ENCODE measurements at regions not wholly inside any gene's neighbourhood (a gene's known extent, or its start where the extent isn't known, plus 50 kb on each side); places are given as distances from the start of the nearest gene placed in this dataset.

- Histone ChIP-seq H3K27ac (no peak overlapping the region), H3K4me3 (no peak overlapping the region), H3K4me1 (no peaks in the 10 kb centered on the region), H3K36me3 (no peaks in the 10 kb centered on the region), H3K27me3 (no peaks in the 10 kb centered on the region), H3K9me3 (no peaks in the 10 kb centered on the region)
- DNase-seq (ENCODE audit: low spot score in 2 of 2) = no peak
- no peak for TF ChIP-seq CTCF (IDR thresholded peaks at IDR 0.05)
- intact Hi-C loops (cut with DNase I) = no loop called here
Measured at GRCh38 chr2:100703213-100703612, 116.7 kb upstream of the NPAS2 start.

GRCh38 chr2:100703739-100704138 lies 116.2 kb upstream of the NPAS2 start:
- DNase-seq (ENCODE audit: low spot score in 2 of 2) = no peak
- no peaks in the 10 kb centered on the region for H3K4me1 ChIP-seq
- H3K9me3 ChIP-seq = no peaks in the 10 kb centered on the region
- TF ChIP-seq CTCF (IDR thresholded peaks at IDR 0.05) = no peak
- intact Hi-C loops (cut with DNase I) = no loop called here
- no peak overlapping the region for H3K4me3 ChIP-seq
- H3K27me3 ChIP-seq = no peaks in the 10 kb centered on the region
- H3K27ac ChIP-seq = no peak overlapping the region
- no peaks in the 10 kb centered on the region for H3K36me3 ChIP-seq

- H3K9me3 ChIP-seq = no peaks in the 10 kb centered on the region
- intact Hi-C loops (cut with DNase I) = no loop called here
- DNase-seq (ENCODE audit: low spot score in 2 of 2) = no peak
- no peak for TF ChIP-seq CTCF (IDR thresholded peaks at IDR 0.05)
- H3K27me3 ChIP-seq = no peaks in the 10 kb centered on the region
- no peaks in the 10 kb centered on the region for H3K36me3 ChIP-seq
- no peaks in the 10 kb centered on the region for H3K4me1 ChIP-seq
- no peak overlapping the region for H3K27ac ChIP-seq
- no peak overlapping the region for H3K4me3 ChIP-seq
Measured at GRCh38 chr2:100704156-100704555, 115.8 kb upstream of the NPAS2 start.

- Histone ChIP-seq H3K27me3 (no peaks in the 10 kb centered on the region), H3K36me3 (no peaks in the 10 kb centered on the region), H3K27ac (no peak overlapping the region), H3K9me3 (no peaks in the 10 kb centered on the region), H3K4me3 (no peak overlapping the region), H3K4me1 (no peaks in the 10 kb centered on the region)
- no peak for TF ChIP-seq CTCF (IDR thresholded peaks at IDR 0.05)
- intact Hi-C loops (cut with DNase I) = no loop called here
- DNase-seq (ENCODE audit: low spot score in 2 of 2) = no peak
Measured at GRCh38 chr2:100704711-100705110, 115.2 kb upstream of the NPAS2 start.

GRCh38 chr2:100707016-100707947 lies 112.7 kb upstream of the NPAS2 start:
- Histone ChIP-seq H3K36me3 (no peaks in the 10 kb centered on the region), H3K9me3 (no peaks in the 10 kb centered on the region), H3K4me1 (no peaks in the 10 kb centered on the region), H3K27ac (no peak overlapping the region), H3K27me3 (no peaks in the 10 kb centered on the region), H3K4me3 (no peak overlapping the region)
- no peak for TF ChIP-seq CTCF (IDR thresholded peaks at IDR 0.05)
- intact Hi-C loops (cut with DNase I) = no loop called here
- DNase-seq (ENCODE audit: low spot score in 2 of 2) = no peak
